ENCODE measurements at regions not wholly inside any gene's neighbourhood (a gene's known extent, or its start where the extent isn't known, plus 50 kb on each side); places are given as distances from the start of the nearest gene placed in this dataset.

- no peak overlapping the region for H2AFZ ChIP-seq (ENCODE audit: low read depth, low read length)
- H3K9me2 ChIP-seq (ENCODE audit: insufficient read depth, low read length): no peaks in the 10 kb centered on the region
- TF ChIP-seq SMC3 (conservative IDR thresholded peaks at IDR 0.05; ENCODE audit: poor library complexity) (no peak), EZH2 (IDR thresholded peaks at IDR 0.05; ENCODE audit: borderline replicate concordance, insufficient read depth, low read length, poor library complexity, severe bottlenecking) (no peak), MXI1 (conservative IDR thresholded peaks at IDR 0.05; ENCODE audit: poor library complexity, severe bottlenecking) (no peak), CTCF (IDR thresholded peaks at IDR 0.05; ENCODE audit: poor library complexity, severe bottlenecking) (no peak), TAF1 (IDR thresholded peaks at IDR 0.05; ENCODE audit: low read depth) (no peak), EP300 (conservative IDR thresholded peaks at IDR 0.05; ENCODE audit: poor library complexity, severe bottlenecking) (no peak), RAD21 (conservative IDR thresholded peaks at IDR 0.05) (no peak), REST (IDR thresholded peaks at IDR 0.05; ENCODE audit: borderline replicate concordance) (no peak), POLR2AphosphoS5 (IDR thresholded peaks at IDR 0.05) (no peak)
Measured at GRCh38 chr2:6164986-6165747, 473.0 kb downstream of the SOX11 start.

GRCh38 chr2:6167592-6168138, 475.5 kb downstream of the SOX11 start:
- Histone ChIP-seq H3K9me3 (ENCODE audit: low read length) (no peaks in the 10 kb centered on the region), H3K4me3 (ENCODE audit: low read length) (no peak overlapping the region), H3K79me2 (replicated peaks; ENCODE audit: insufficient read depth, low read length) (no peaks in the 10 kb centered on the region), H3K27me3 (ENCODE audit: insufficient read depth, low read depth, low read length) (no peaks in the 10 kb centered on the region), H4K20me1 (ENCODE audit: insufficient read depth) (no peaks in the 10 kb centered on the region), H3K4me2 (ENCODE audit: low read length) (no peak overlapping the region), H3F3A (ENCODE audit: insufficient read depth, low read length, poor library complexity, severe bottlenecking) (no peaks in the 10 kb centered on the region), H2AFZ (ENCODE audit: low read depth, low read length) (no peak overlapping the region), H3K36me3 (ENCODE audit: insufficient read depth, low read length) (no peaks in the 10 kb centered on the region), H3K9me2 (ENCODE audit: insufficient read depth, low read length) (no peaks in the 10 kb centered on the region), H3K27ac (ENCODE audit: low read length) (no peak overlapping the region), H3K9ac (ENCODE audit: low read length) (no peak overlapping the region)
- TF ChIP-seq EZH2 (IDR thresholded peaks at IDR 0.05; ENCODE audit: borderline replicate concordance, insufficient read depth, low read length, poor library complexity, severe bottlenecking) (no peak), REST (IDR thresholded peaks at IDR 0.05; ENCODE audit: borderline replicate concordance) (no peak), TAF1 (IDR thresholded peaks at IDR 0.05; ENCODE audit: low read depth) (no peak), MXI1 (conservative IDR thresholded peaks at IDR 0.05; ENCODE audit: poor library complexity, severe bottlenecking) (no peak), EP300 (conservative IDR thresholded peaks at IDR 0.05; ENCODE audit: poor library complexity, severe bottlenecking) (no peak), CTCF (IDR thresholded peaks at IDR 0.05; ENCODE audit: poor library complexity, severe bottlenecking) (no peak), POLR2AphosphoS5 (IDR thresholded peaks at IDR 0.05) (no peak)

More at GRCh38 chr2:6164986-6165747, 473.0 kb downstream of the SOX11 start:
- no peak overlapping the region for H3K4me3 ChIP-seq (ENCODE audit: low read length)
- no peaks in the 10 kb centered on the region for H4K20me1 ChIP-seq (ENCODE audit: insufficient read depth)
- no peaks in the 10 kb centered on the region for H3K9me3 ChIP-seq (ENCODE audit: low read length)
- H3K27ac ChIP-seq (ENCODE audit: low read length): no peak overlapping the region
- H3F3A ChIP-seq (ENCODE audit: insufficient read depth, low read length, poor library complexity, severe bottlenecking): no peaks in the 10 kb centered on the region
- H3K36me3 ChIP-seq (ENCODE audit: insufficient read depth, low read length): no peaks in the 10 kb centered on the region
- H3K9ac ChIP-seq (ENCODE audit: low read length): no peak overlapping the region
- H3K27me3 ChIP-seq (ENCODE audit: insufficient read depth, low read depth, low read length): no peaks in the 10 kb centered on the region
- no peaks in the 10 kb centered on the region for H3K79me2 ChIP-seq (replicated peaks; ENCODE audit: insufficient read depth, low read length)
- H3K4me2 ChIP-seq (ENCODE audit: low read length): no peak overlapping the region

Measured in neural cell (in vitro differentiated cells).